ENCODE measurements at regions not wholly inside any gene's neighbourhood (a gene's known extent, or its start where the extent isn't known, plus 50 kb on each side); places are given as distances from the start of the nearest gene placed in this dataset.

DNA sequence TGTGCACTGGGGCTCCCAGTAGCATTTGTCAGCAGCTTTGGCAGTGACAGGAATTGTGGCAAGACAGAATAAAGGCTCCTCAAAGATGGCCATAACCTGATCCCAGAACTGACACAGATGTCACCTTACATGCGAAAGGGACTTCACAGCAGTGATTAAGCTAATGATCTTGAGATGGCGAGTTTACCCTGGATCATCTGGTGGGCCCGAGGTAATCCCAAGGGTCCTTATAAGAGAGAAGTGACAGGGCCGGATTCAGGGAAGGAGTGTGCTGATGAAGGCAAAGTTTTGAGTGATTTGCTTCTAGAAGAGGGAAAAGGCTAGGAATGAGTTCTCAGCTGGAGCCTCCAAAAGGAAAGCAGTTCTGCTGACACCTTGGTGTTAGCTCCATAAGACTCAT, 333.9 kb downstream of the LPIN1 start:
- intact Hi-C loops (cut with micrococcal nuclease) (no loop called here), dilution Hi-C loops (cut with MboI; ENCODE audit: extremely low pct_ligation_motif_present, low sequenced_read_pairs) (no loop called here)
- POLR2A ChIA-PET: no interaction called here
- Histone ChIP-seq H2AFZ (ENCODE audit: low read depth, low read length) (no peak overlapping the region), H3K9me3 (replicated peaks; ENCODE audit: control insufficient read depth, insufficient read depth, low read length) (no peaks in the 10 kb centered on the region), H3K9me1 (replicated peaks; ENCODE audit: control insufficient read depth, extremely low read depth, insufficient read depth, low read length) (no peaks in the 10 kb centered on the region), H3K27me3 (ENCODE audit: control insufficient read depth in 2 of 2, insufficient read depth in 2 of 2, low read length in 2 of 2) (no peaks in the 10 kb centered on the region), H4K20me1 (replicated peaks; ENCODE audit: control insufficient read depth, extremely low read depth, insufficient read depth, low read length) (no peaks in the 10 kb centered on the region), H3K4me1 (ENCODE audit: control insufficient read depth, extremely low read depth, insufficient read depth, low read length) (no peaks in the 10 kb centered on the region), H3K79me2 (ENCODE audit: control insufficient read depth, insufficient read depth, low read length) (no peaks in the 10 kb centered on the region), H3K36me3 (ENCODE audit: control insufficient read depth in 2 of 2, extremely low read depth in 1 of 2, insufficient read depth in 2 of 2, low read length in 2 of 2) (no peaks in the 10 kb centered on the region), H3K4me3 (replicated peaks in 1 of 3; ENCODE audit: insufficient read depth in 1 of 3, low read depth in 1 of 3, low read length in 3 of 3) (no peak overlapping the region), H3K4me2 (ENCODE audit: insufficient read depth, low read length) (no peak overlapping the region), H3K9ac (replicated peaks; ENCODE audit: extremely low read depth, insufficient read depth, low read length) (no peak overlapping the region), H3K27ac (ENCODE audit: insufficient read depth, low read depth, low read length) (no peak overlapping the region)
- no TSS peak for BruUV-seq (replicated peaks)
- DNase-seq (ENCODE audit: low read depth, low spot score) (no peak), FAIRE-seq (no peak)
- no peak for TF ChIP-seq EZH2 (IDR thresholded peaks at IDR 0.05; ENCODE audit: borderline replicate concordance, low read depth, low read length, severe bottlenecking)
- TF ChIP-seq, protein P1, sequence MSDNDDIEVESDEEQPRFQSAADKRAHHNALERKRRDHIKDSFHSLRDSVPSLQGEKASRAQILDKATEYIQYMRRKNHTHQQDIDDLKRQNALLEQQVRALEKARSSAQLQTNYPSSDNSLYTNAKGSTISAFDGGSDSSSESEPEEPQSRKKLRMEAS (IDR thresholded peaks at IDR 0.05; ENCODE audit: insufficient read depth, insufficient read length): no peak
- no peak for TF ChIP-seq POLR2A (IDR thresholded peaks at IDR 0.05; ENCODE audit: low read depth, low read length)
- TF ChIP-seq GATA2 (IDR thresholded peaks at IDR 0.05; ENCODE audit: insufficient read depth, insufficient read length, low read depth, low read length): no peak
- no peak for TF ChIP-seq FOS (IDR thresholded peaks at IDR 0.05; ENCODE audit: borderline replicate concordance, insufficient read depth, low read length)
- TF ChIP-seq POLR2AphosphoS5 (IDR thresholded peaks at IDR 0.05; ENCODE audit: insufficient read depth, low read depth, low read length): no peak
- TF ChIP-seq, protein P2, sequence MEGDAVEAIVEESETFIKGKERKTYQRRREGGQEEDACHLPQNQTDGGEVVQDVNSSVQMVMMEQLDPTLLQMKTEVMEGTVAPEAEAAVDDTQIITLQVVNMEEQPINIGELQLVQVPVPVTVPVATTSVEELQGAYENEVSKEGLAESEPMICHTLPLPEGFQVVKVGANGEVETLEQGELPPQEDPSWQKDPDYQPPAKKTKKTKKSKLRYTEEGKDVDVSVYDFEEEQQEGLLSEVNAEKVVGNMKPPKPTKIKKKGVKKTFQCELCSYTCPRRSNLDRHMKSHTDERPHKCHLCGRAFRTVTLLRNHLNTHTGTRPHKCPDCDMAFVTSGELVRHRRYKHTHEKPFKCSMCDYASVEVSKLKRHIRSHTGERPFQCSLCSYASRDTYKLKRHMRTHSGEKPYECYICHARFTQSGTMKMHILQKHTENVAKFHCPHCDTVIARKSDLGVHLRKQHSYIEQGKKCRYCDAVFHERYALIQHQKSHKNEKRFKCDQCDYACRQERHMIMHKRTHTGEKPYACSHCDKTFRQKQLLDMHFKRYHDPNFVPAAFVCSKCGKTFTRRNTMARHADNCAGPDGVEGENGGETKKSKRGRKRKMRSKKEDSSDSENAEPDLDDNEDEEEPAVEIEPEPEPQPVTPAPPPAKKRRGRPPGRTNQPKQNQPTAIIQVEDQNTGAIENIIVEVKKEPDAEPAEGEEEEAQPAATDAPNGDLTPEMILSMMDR (IDR thresholded peaks at IDR 0.05; ENCODE audit: extremely low read depth in 1 of 2, insufficient read depth in 1 of 2, low read depth in 1 of 2, low read length in 2 of 2): no peak
- TF ChIP-seq JUN (IDR thresholded peaks at IDR 0.05; ENCODE audit: borderline replicate concordance, insufficient read depth, insufficient read length, low read depth): no peak
- TF ChIP-seq MYC (IDR thresholded peaks at IDR 0.05; ENCODE audit: low read depth, low read length): no peak
- CTCF ChIA-PET: no interaction called here

All from endothelial cell of umbilical vein (primary cell).